OCI-LY3 (cell line): ENCODE measurements at regions not wholly inside any gene's neighbourhood (a gene's known extent, or its start where the extent isn't known, plus 50 kb on each side); places are given as distances from the start of the nearest gene placed in this dataset.

ENCODE experiments used
- EZH2phosphoT487 ChIP-seq: fragments of 200-600 bp; shearing (Covaris generic); IDR thresholded peaks from 2 replicates; pipeline ENCODE4 v1.6.1; 2018; ENCODE audit warnings: antibody characterized with exemption, mixed run types, low read depth
- TF ChIP-seq, protein P1 (sequence below): fragments of 200-600, 300-600 bp; sonication (generic); IDR thresholded peaks from 2 replicates; pipeline ENCODE4 v1.5.1; 2014; ENCODE audit warnings: antibody characterized with exemption, low read length, low read depth

DNA sequence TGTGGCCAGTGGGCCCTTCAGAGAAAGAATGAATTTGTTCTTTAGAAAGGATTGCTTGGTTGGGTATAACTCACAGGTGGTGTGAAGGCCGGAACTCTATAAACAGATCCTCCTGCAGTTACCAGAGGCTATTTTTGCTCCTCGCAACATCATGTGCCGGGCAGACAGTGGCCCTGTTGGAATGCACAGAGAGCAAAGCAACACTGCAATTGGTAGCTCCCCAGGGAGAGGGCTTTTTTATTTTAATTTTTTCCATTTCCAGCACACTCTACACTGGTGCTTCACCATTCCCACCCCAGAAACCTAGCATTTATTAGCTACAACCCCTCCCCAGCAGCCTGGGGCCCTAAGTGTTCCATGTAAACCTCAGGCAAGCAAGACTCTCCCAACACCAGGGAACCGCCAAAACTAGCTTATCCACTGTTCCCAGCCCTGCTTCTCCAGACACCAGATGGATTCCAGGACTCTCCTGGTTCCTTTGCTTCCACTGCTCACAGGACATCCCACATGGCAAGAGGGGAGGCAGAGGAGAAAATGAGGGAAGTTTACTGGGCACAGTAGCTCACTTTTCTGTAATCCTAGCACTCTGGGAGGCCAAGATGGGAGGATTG, 75.1 kb upstream of the TMEM164 start:
- TF ChIP-seq, protein P1, sequence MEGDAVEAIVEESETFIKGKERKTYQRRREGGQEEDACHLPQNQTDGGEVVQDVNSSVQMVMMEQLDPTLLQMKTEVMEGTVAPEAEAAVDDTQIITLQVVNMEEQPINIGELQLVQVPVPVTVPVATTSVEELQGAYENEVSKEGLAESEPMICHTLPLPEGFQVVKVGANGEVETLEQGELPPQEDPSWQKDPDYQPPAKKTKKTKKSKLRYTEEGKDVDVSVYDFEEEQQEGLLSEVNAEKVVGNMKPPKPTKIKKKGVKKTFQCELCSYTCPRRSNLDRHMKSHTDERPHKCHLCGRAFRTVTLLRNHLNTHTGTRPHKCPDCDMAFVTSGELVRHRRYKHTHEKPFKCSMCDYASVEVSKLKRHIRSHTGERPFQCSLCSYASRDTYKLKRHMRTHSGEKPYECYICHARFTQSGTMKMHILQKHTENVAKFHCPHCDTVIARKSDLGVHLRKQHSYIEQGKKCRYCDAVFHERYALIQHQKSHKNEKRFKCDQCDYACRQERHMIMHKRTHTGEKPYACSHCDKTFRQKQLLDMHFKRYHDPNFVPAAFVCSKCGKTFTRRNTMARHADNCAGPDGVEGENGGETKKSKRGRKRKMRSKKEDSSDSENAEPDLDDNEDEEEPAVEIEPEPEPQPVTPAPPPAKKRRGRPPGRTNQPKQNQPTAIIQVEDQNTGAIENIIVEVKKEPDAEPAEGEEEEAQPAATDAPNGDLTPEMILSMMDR = no peak
- TF ChIP-seq EZH2phosphoT487 = no peak
